ENCODE measurements at regions not wholly inside any gene's neighbourhood (a gene's known extent, or its start where the extent isn't known, plus 50 kb on each side); places are given as distances from the start of the nearest gene placed in this dataset.

- no peaks in the 10 kb centered on the region for H3K9me3 Mint-ChIP-seq
- POLR2A ChIA-PET: interaction anchor here (0.5 to 2.3 kb wide), 8 partner anchors 10 to 408 kb away, joined by 3 to 16 read pairs (median 5); no protein-coding TSS in a partner anchor
- no peak for TF ChIP-seq CTCF (IDR thresholded peaks at IDR 0.05)
- no peaks in the 10 kb centered on the region for H3K27me3 Mint-ChIP-seq
- intact Hi-C loops (cut with micrococcal nuclease): no loop called here
- H3K27ac Mint-ChIP-seq: no peak overlapping the region
- CTCF ChIA-PET: interaction anchor here (1.6 kb wide), 1 partner anchor 10 kb away, joined by 6 read pairs; no protein-coding TSS in a partner anchor
- no peaks in the 10 kb centered on the region for H3K36me3 Mint-ChIP-seq (ENCODE audit: low read depth)
- peaks cover 29% of the 10 kb centered on the region for H3K4me1 Mint-ChIP-seq
- ATAC-seq (ENCODE audit: low read depth) (peak; percentile 40), DNase-seq (no peak)
- no peak overlapping the region for H3K4me3 Mint-ChIP-seq
These were observed 158.3 kb downstream of the TOMM20 start for GRCh38 chr1:234970401-234970730.

DNA sequence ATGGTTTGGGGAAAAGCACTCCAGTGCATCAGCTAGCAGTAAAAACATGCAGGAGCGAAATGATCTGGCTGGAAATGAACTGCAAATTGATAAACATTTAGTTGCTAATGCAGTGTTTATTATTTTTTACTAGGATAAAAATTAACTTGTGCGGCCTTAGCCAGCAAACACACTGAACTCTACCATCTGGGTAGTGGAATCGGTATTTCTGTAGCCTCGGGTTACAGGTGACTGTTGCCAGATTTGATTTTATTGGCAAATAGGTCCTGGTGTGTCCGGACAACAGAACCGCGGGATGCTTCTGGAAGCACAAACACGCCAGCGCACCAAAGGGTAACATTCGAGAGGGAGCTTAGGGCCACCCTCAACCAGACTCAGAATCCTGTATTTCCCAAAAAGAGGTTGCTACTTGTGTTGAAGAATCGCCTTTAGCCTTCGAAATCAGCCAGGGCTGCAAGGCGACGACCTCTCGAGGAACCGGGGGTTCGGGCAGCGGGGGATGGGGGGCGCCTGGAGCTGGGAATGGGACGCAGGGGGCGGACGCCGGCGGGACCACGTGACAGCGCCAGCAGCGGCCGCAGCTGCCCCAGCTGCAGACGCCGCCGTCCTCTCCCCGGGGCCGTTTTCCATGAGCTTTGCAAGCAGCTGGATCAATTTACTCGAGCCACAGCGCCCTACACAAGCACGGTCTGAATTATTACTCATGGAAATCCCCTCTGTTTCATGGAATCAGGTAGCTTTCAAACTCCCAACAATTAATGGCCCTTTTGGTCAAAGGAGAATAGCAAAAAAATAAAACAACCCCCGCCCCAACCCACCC lies 158.8 kb downstream of the TOMM20 start:
- intact Hi-C loops (cut with micrococcal nuclease): no loop called here
- no peak for DNase-seq
- H3K27me3 Mint-ChIP-seq: no peaks in the 10 kb centered on the region
- H3K27ac Mint-ChIP-seq: no peak overlapping the region
- H3K4me3 Mint-ChIP-seq: peak overlapping the region; percentile 19
- no peak for ATAC-seq (ENCODE audit: low read depth)
- no peaks in the 10 kb centered on the region for H3K9me3 Mint-ChIP-seq
- no peak for TF ChIP-seq CTCF (IDR thresholded peaks at IDR 0.05)
- peaks cover 27% of the 10 kb centered on the region for H3K4me1 Mint-ChIP-seq
- no peaks in the 10 kb centered on the region for H3K36me3 Mint-ChIP-seq (ENCODE audit: low read depth)
- ChIA-PET CTCF (interaction anchor here (1.6 kb wide), 1 partner anchor 11 kb away, joined by 6 read pairs; no protein-coding TSS in a partner anchor), POLR2A (interaction anchor here (0.5 to 2.3 kb wide), 10 partner anchors 10 to 407 kb away, joined by 3 to 16 read pairs (median 5); no protein-coding TSS in a partner anchor)

GRCh38 chr1:234969011-234969441 lies 159.6 kb downstream of the TOMM20 start:
- peaks cover 34% of the 10 kb centered on the region for H3K4me1 Mint-ChIP-seq
- no peaks in the 10 kb centered on the region for H3K27me3 Mint-ChIP-seq
- POLR2A ChIA-PET: interaction anchor here (0.9 to 1.0 kb wide), 2 partner anchors 126 to 196 kb away, joined by 3 to 4 read pairs; no protein-coding TSS in a partner anchor
- no peak for DNase-seq
- no peak for ATAC-seq (ENCODE audit: low read depth)
- no peaks in the 10 kb centered on the region for H3K36me3 Mint-ChIP-seq (ENCODE audit: low read depth)
- TF ChIP-seq CTCF (IDR thresholded peaks at IDR 0.05): no peak
- CTCF ChIA-PET: no interaction called here
- H3K4me3 Mint-ChIP-seq: no peak overlapping the region
- no peak overlapping the region for H3K27ac Mint-ChIP-seq
- peaks cover 3% of the 10 kb centered on the region for H3K9me3 Mint-ChIP-seq
- intact Hi-C loops (cut with micrococcal nuclease): no loop called here

GRCh38 chr1:234968451-234968850 lies 160.2 kb downstream of the TOMM20 start:
- H3K4me3 Mint-ChIP-seq: no peak overlapping the region
- DNase-seq (no peak), ATAC-seq (ENCODE audit: low read depth) (no peak)
- H3K4me1 Mint-ChIP-seq: peaks cover 40% of the 10 kb centered on the region
- H3K9me3 Mint-ChIP-seq: peaks cover 3% of the 10 kb centered on the region
- H3K27ac Mint-ChIP-seq: no peak overlapping the region
- ChIA-PET CTCF (no interaction called here), POLR2A (interaction anchor here (0.9 to 1.0 kb wide), 2 partner anchors 126 to 196 kb away, joined by 3 to 4 read pairs; no protein-coding TSS in a partner anchor)
- no peak for TF ChIP-seq CTCF (IDR thresholded peaks at IDR 0.05)
- H3K27me3 Mint-ChIP-seq: no peaks in the 10 kb centered on the region
- H3K36me3 Mint-ChIP-seq (ENCODE audit: low read depth): no peaks in the 10 kb centered on the region
- intact Hi-C loops (cut with micrococcal nuclease): no loop called here

DNA sequence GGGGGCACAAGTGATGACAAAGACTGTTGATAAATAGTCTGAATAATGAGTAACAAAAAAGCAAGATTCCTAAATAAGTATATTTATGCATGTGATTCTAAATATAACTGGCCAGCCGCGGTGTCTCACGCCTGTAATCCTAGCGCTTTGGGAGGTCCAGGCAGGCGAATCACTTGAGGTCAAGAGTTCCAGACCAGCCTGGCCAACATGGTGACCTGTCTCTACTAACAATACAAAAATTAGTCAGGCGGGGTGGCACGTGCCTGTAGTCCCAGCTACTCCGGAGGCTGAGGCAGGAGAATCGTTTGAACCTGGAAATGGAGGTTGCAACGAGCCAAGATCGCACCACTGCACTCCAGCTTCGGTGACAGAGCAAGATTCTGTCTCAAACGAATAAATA lies 161.5 kb downstream of the TOMM20 start:
- H3K9me3 Mint-ChIP-seq: peaks cover 3% of the 10 kb centered on the region
- ATAC-seq (ENCODE audit: low read depth): no peak
- no peak overlapping the region for H3K4me3 Mint-ChIP-seq
- H3K27me3 Mint-ChIP-seq: no peaks in the 10 kb centered on the region
- POLR2A ChIA-PET: interaction anchor here (6.1 kb wide), 1 partner anchor 44 kb away, joined by 85 read pairs; no protein-coding TSS in a partner anchor
- no peaks in the 10 kb centered on the region for H3K36me3 Mint-ChIP-seq (ENCODE audit: low read depth)
- TF ChIP-seq CTCF (IDR thresholded peaks at IDR 0.05): no peak
- no peak for DNase-seq
- no peak overlapping the region for H3K27ac Mint-ChIP-seq
- intact Hi-C loops (cut with micrococcal nuclease): no loop called here
- H3K4me1 Mint-ChIP-seq: peaks cover 52% of the 10 kb centered on the region
- CTCF ChIA-PET: no interaction called here
